Activated T-cell treated with anti-CD3 and anti-CD28 coated beads, Interleukin-2, amount 50 U/mL, for 48 hours (primary cell): ENCODE measurements at regions not wholly inside any gene's neighbourhood (a gene's known extent, or its start where the extent isn't known, plus 50 kb on each side); places are given as distances from the start of the nearest gene placed in this dataset.
"Not testable (repeated sequence)": the region's sequence is repeated elsewhere in the genome, so short reads cannot be mapped to it uniquely, and the experiment has no call there.

ENCODE experiments used
- DNase-seq, 2 experiments: peaks; one replicate each; pipeline ENCODE4 v3.0.0-alpha.2; 2020

GRCh38 chr1:234915924-234916675 lies 212.5 kb downstream of the TOMM20 start:
- no peak for DNase-seq

GRCh38 chr1:234914606-234915290 lies 213.9 kb downstream of the TOMM20 start:
- no peak for DNase-seq

GRCh38 chr1:234913771-234914170 lies 214.9 kb downstream of the TOMM20 start:
- DNase-seq = no peak

- no peak for DNase-seq
These were observed 215.4 kb downstream of the TOMM20 start for GRCh38 chr1:234913278-234913649.

- no peak for DNase-seq
These were observed 215.9 kb downstream of the TOMM20 start for GRCh38 chr1:234912548-234913277.

- DNase-seq = no peak
These were observed 216.8 kb downstream of the TOMM20 start for GRCh38 chr1:234911787-234912186.

- DNase-seq = not testable (repeated sequence)
These were observed 217.5 kb downstream of the TOMM20 start for GRCh38 chr1:234911136-234911535.

GRCh38 chr1:234909851-234910250 lies 218.8 kb downstream of the TOMM20 start:
- DNase-seq = no peak

- no peak for DNase-seq
These were observed 219.3 kb downstream of the TOMM20 start for GRCh38 chr1:234909307-234909810.

GRCh38 chr1:234908571-234908970 lies 220.1 kb downstream of the TOMM20 start:
- DNase-seq = no peak

GRCh38 chr1:234907940-234908405 lies 220.7 kb downstream of the TOMM20 start:
- DNase-seq = no peak

GRCh38 chr1:234907208-234907939 lies 221.3 kb downstream of the TOMM20 start:
- no peak for DNase-seq

GRCh38 chr1:234906654-234907053 lies 222.0 kb downstream of the TOMM20 start:
- no peak for DNase-seq

GRCh38 chr1:234902774-234903547 lies 225.7 kb downstream of the TOMM20 start:
- no peak for DNase-seq

- no peak for DNase-seq
These were observed 227.1 kb downstream of the TOMM20 start for GRCh38 chr1:234901491-234902049.

GRCh38 chr1:234900595-234900994 lies 228.0 kb downstream of the TOMM20 start:
- DNase-seq = no peak

GRCh38 chr1:234899730-234900072 lies 228.9 kb downstream of the TOMM20 start:
- DNase-seq = no peak

- DNase-seq = no peak
These were observed 229.5 kb downstream of the TOMM20 start for GRCh38 chr1:234899041-234899729.

- DNase-seq = no peak
These were observed 230.1 kb downstream of the TOMM20 start for GRCh38 chr1:234898455-234899033.

- DNase-seq = no peak
These were observed 230.7 kb downstream of the TOMM20 start for GRCh38 chr1:234897754-234898454.
